Epithelial cell of esophagus (primary cell): ENCODE measurements at regions not wholly inside any gene's neighbourhood (a gene's known extent, or its start where the extent isn't known, plus 50 kb on each side); places are given as distances from the start of the nearest gene placed in this dataset.

Experiments
- DNase-seq: peaks from one replicate; pipeline ENCODE4 v3.0.0; 2010; ENCODE audit warnings: low read depth
- H3K4me3 ChIP-seq: 2 replicates; pipeline ENCODE4 v1.5.1; 2011; ENCODE audit warnings: mild to moderate bottlenecking, low read length, control low read depth
- CTCF ChIP-seq: IDR thresholded peaks from 2 replicates; pipeline ENCODE4 v1.5.1; 2011; ENCODE audit warnings: low read depth, mild to moderate bottlenecking, low read length, control low read depth, inconsistent platforms; ENCODE audit not compliant: insufficient read depth; ENCODE audit errors: missing control alignments

- no peak for TF ChIP-seq CTCF
- no peak overlapping the region for H3K4me3 ChIP-seq
- DNase-seq, result no peak
Measured at GRCh38 chr10:111767661-111768060, 415.9 kb downstream of the GPAM start.

GRCh38 chr10:111773950-111774349 is 409.6 kb downstream of the GPAM start:
- no peak for TF ChIP-seq CTCF
- DNase-seq, result no peak
- H3K4me3 ChIP-seq, result no peak overlapping the region

GRCh38 chr10:111774486-111774885 is 409.1 kb downstream of the GPAM start:
- TF ChIP-seq CTCF, result no peak
- H3K4me3 ChIP-seq, result no peak overlapping the region
- DNase-seq, result no peak

- no peak for TF ChIP-seq CTCF
- no peak for DNase-seq
- no peak overlapping the region for H3K4me3 ChIP-seq
Measured at GRCh38 chr10:111784436-111784835, 399.1 kb downstream of the GPAM start.

DNA sequence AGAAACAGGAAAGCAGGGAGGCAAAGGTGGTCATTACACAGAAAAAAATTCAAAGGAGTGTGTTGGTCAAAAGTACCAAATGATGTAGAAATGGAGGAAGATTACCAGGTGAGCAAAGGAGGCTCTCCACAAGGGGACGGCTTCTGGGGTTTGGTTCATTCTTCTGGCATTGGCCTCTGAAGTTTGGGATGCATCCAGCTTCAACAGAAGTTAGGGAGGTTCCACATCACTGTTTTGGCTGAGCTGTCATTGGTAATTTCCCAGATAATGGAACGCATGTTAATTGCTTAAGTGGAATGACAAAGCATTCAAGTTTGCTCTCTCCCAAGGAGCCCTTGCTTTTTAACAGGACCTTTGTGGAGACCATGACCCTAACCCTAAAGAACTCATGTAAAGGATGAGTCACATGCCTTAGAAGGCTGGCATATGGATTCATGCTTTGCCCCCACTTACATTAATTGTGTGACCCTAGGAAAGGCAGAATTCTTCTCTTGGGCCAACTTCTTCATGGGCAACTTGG is 398.6 kb downstream of the GPAM start:
- H3K4me3 ChIP-seq, result no peak overlapping the region
- no peak for TF ChIP-seq CTCF
- DNase-seq, result no peak

- H3K4me3 ChIP-seq, result no peak overlapping the region
- no peak for TF ChIP-seq CTCF
- DNase-seq, result no peak
Measured at GRCh38 chr10:111785921-111786320, 397.6 kb downstream of the GPAM start.

GRCh38 chr10:111789821-111790220 is 393.7 kb downstream of the GPAM start:
- no peak overlapping the region for H3K4me3 ChIP-seq
- TF ChIP-seq CTCF, result no peak

More at GRCh38 chr10:111789821-111790220, 393.7 kb downstream of the GPAM start:
- DNase-seq, result no peak
